MM.1S (cell line): ENCODE measurements at regions not wholly inside any gene's neighbourhood (a gene's known extent, or its start where the extent isn't known, plus 50 kb on each side); places are given as distances from the start of the nearest gene placed in this dataset.

ENCODE experiments used
- DNase-seq: peaks from one replicate; pipeline ENCODE4 v3.0.0-alpha.2; 2015
- H2AFZ ChIP-seq: fragments of 300-600 bp; sonication (generic); 2 replicates; pipeline ENCODE4 v1.6.0; 2016; ENCODE audit warnings: antibody characterized with exemption, low read length
- H3F3A ChIP-seq: fragments of 300-600 bp; sonication (generic); 2 replicates; pipeline ENCODE4 v1.6.1; 2016; ENCODE audit warnings: mild to moderate bottlenecking, antibody characterized with exemption, low read length, moderate library complexity, mixed read lengths; ENCODE audit not compliant: insufficient read depth
- H3K27ac ChIP-seq: fragments of 300-600 bp; sonication (generic); 2 replicates; pipeline ENCODE4 v1.5.1; 2016; ENCODE audit warnings: mild to moderate bottlenecking, low read length
- H3K27me3 ChIP-seq: fragments of 300-600 bp; sonication (generic); replicated peaks from 2 replicates; pipeline ENCODE4 v1.6.0; 2016; ENCODE audit warnings: low read length; ENCODE audit not compliant: insufficient read depth
- H3K36me3 ChIP-seq: fragments of 300-600 bp; sonication (generic); replicated peaks from 2 replicates; pipeline ENCODE4 v1.6.1; 2016; ENCODE audit warnings: mild to moderate bottlenecking, low read length, mixed read lengths; ENCODE audit not compliant: insufficient read depth
- H3K4me1 ChIP-seq: fragments of 300-600 bp; sonication (generic); 2 replicates; pipeline ENCODE4 v1.6.1; 2016; ENCODE audit warnings: low read length, mixed read lengths
- H3K4me2 ChIP-seq: fragments of 300-600 bp; sonication (generic); 2 replicates; pipeline ENCODE4 v1.6.0; 2016; ENCODE audit warnings: low read depth, low read length
- H3K4me3 ChIP-seq: fragments of 300-600 bp; sonication (generic); 2 replicates; pipeline ENCODE4 v1.5.1; 2016; ENCODE audit warnings: low read length, mixed read lengths
- H3K79me2 ChIP-seq: fragments of 300-600 bp; sonication (generic); 2 replicates; pipeline ENCODE4 v1.6.1; 2016; ENCODE audit warnings: mixed run types, low read length, mixed read lengths
- H3K9ac ChIP-seq: fragments of 300-600 bp; sonication (generic); 2 replicates; pipeline ENCODE4 v1.6.1; 2016; ENCODE audit warnings: low read length, mixed read lengths
- H3K9me2 ChIP-seq: fragments of 300-600 bp; sonication (generic); replicated peaks from 2 replicates; pipeline ENCODE4 v1.6.1; 2016; ENCODE audit warnings: mild to moderate bottlenecking, low read length, mixed read lengths; ENCODE audit not compliant: insufficient read depth
- H3K9me3 ChIP-seq: fragments of 300-600 bp; sonication (generic); replicated peaks from 2 replicates; pipeline ENCODE4 v1.6.1; 2016; ENCODE audit warnings: mild to moderate bottlenecking, low read length, mixed read lengths; ENCODE audit not compliant: insufficient read depth
- H4K20me1 ChIP-seq: fragments of 300-600 bp; sonication (generic); 2 replicates; pipeline ENCODE4 v1.6.1; 2016; ENCODE audit warnings: mild to moderate bottlenecking, low read length, moderate library complexity, mixed read lengths; ENCODE audit not compliant: insufficient read depth
- EZH2 ChIP-seq: fragments of 300-600 bp; sonication (generic); optimal IDR thresholded peaks from 2 replicates; pipeline ENCODE3; 2017; ENCODE audit warnings: low read depth, mild to moderate bottlenecking, antibody characterized with exemption, low read length, mixed read lengths
- EZH2phosphoT487 ChIP-seq: fragments of 300-600 bp; sonication (generic); IDR thresholded peaks from 2 replicates; pipeline ENCODE4 v1.6.1; 2018; ENCODE audit warnings: antibody characterized with exemption, low read length
- TF ChIP-seq, protein P1 (sequence below): fragments of 300-600 bp; sonication (generic); IDR thresholded peaks from 2 replicates; pipeline ENCODE4 v1.5.1; 2016; ENCODE audit warnings: antibody characterized with exemption, low read length, mixed read lengths

DNA sequence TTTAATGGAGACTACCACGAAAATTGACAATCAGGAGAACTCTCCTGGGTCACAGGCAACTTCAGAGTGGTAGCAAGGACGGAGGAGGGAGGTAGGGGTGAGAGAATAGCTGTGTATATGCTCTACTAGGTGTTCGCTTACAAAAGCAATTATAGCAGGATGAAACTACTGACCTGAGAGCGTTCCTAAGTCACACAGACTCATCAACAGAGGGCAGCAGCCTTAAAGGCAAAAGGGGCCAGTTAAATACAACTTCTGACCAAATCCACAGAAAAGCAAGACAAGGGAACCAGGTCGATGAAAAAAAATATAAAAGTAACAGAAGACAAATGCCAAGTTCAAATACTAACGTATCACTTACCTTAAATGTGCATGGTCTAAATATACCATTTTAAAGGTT is 894.6 kb downstream of the PLOD2 start:
- H3K9me3 ChIP-seq, result no peaks in the 10 kb centered on the region
- H3K4me2 ChIP-seq, result no peak overlapping the region
- H2AFZ ChIP-seq, result no peak overlapping the region
- H3K4me1 ChIP-seq, result no peaks in the 10 kb centered on the region
- no peaks in the 10 kb centered on the region for H3K9me2 ChIP-seq
- H4K20me1 ChIP-seq, result no peaks in the 10 kb centered on the region
- no peaks in the 10 kb centered on the region for H3K36me3 ChIP-seq
- no peaks in the 10 kb centered on the region for H3K79me2 ChIP-seq
- H3F3A ChIP-seq, result no peaks in the 10 kb centered on the region
- no peak overlapping the region for H3K9ac ChIP-seq
- no peak overlapping the region for H3K27ac ChIP-seq
- H3K27me3 ChIP-seq, result no peaks in the 10 kb centered on the region
- DNase-seq, result no peak
- H3K4me3 ChIP-seq, result no peak overlapping the region
- no peak for TF ChIP-seq EZH2
- no peak for TF ChIP-seq EZH2phosphoT487
- TF ChIP-seq, protein P1, sequence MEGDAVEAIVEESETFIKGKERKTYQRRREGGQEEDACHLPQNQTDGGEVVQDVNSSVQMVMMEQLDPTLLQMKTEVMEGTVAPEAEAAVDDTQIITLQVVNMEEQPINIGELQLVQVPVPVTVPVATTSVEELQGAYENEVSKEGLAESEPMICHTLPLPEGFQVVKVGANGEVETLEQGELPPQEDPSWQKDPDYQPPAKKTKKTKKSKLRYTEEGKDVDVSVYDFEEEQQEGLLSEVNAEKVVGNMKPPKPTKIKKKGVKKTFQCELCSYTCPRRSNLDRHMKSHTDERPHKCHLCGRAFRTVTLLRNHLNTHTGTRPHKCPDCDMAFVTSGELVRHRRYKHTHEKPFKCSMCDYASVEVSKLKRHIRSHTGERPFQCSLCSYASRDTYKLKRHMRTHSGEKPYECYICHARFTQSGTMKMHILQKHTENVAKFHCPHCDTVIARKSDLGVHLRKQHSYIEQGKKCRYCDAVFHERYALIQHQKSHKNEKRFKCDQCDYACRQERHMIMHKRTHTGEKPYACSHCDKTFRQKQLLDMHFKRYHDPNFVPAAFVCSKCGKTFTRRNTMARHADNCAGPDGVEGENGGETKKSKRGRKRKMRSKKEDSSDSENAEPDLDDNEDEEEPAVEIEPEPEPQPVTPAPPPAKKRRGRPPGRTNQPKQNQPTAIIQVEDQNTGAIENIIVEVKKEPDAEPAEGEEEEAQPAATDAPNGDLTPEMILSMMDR, result no peak

DNA sequence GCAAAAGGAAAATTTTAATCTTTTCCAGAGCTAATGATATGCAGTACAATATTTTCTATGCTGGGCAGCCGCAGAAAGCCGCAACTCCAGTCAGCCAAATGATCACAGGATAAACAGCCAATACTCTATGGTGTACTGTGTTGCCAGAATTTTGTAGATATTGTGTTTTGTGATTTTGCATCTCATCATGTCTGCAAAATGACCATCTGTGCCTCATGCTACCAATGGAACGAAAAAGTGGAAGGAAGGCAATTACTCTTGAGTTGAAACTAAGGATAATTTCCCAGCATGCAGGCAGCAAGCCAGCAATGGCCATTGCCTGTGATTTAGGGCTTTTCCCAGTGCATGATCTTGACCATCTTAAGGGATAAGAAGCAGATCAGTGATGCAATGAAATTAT is 891.9 kb downstream of the PLOD2 start:
- Histone ChIP-seq H3K4me2 (no peak overlapping the region), H3K9me3 (no peaks in the 10 kb centered on the region), H3K27me3 (no peaks in the 10 kb centered on the region), H3K79me2 (no peaks in the 10 kb centered on the region), H3K4me1 (no peaks in the 10 kb centered on the region), H3K27ac (no peak overlapping the region), H3F3A (no peaks in the 10 kb centered on the region), H3K36me3 (no peaks in the 10 kb centered on the region), H3K4me3 (no peak overlapping the region), H4K20me1 (no peaks in the 10 kb centered on the region), H3K9ac (no peak overlapping the region), H3K9me2 (no peaks in the 10 kb centered on the region), H2AFZ (no peak overlapping the region)
- DNase-seq, result no peak
- TF ChIP-seq EZH2 (no peak), EZH2phosphoT487 (no peak)
- TF ChIP-seq, protein P1, result no peak

DNA sequence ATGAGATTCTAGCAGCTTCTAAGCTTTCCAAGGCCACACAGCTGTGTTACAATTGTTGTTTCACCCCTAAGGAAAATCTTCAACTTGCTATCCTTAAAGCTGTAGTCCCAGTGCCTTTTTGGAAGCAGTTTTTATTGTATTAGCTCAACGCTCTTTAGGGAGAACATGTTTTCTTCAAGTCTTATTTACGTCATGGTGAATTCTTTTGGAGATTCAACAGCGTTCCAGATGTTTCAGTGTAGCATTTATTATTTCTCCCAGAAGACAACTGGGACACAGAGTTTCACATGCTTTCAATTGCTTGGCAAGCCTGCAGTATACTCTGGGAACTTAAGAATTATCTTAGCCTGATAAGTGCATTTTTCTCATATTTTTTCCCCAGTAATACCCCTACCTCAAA is 888.3 kb downstream of the PLOD2 start:
- Histone ChIP-seq H3K4me3 (no peak overlapping the region), H3K79me2 (no peaks in the 10 kb centered on the region), H3K9ac (no peak overlapping the region), H3F3A (no peaks in the 10 kb centered on the region), H3K9me2 (no peaks in the 10 kb centered on the region), H2AFZ (no peak overlapping the region), H3K4me2 (no peak overlapping the region), H3K27me3 (no peaks in the 10 kb centered on the region), H4K20me1 (no peaks in the 10 kb centered on the region), H3K9me3 (no peaks in the 10 kb centered on the region), H3K27ac (no peak overlapping the region), H3K4me1 (no peaks in the 10 kb centered on the region), H3K36me3 (no peaks in the 10 kb centered on the region)
- TF ChIP-seq, protein P1, result no peak
- no peak for TF ChIP-seq EZH2phosphoT487
- no peak for TF ChIP-seq EZH2
- no peak for DNase-seq
